ENCODE measurements at regions not wholly inside any gene's neighbourhood (a gene's known extent, or its start where the extent isn't known, plus 50 kb on each side); places are given as distances from the start of the nearest gene placed in this dataset.

DNA sequence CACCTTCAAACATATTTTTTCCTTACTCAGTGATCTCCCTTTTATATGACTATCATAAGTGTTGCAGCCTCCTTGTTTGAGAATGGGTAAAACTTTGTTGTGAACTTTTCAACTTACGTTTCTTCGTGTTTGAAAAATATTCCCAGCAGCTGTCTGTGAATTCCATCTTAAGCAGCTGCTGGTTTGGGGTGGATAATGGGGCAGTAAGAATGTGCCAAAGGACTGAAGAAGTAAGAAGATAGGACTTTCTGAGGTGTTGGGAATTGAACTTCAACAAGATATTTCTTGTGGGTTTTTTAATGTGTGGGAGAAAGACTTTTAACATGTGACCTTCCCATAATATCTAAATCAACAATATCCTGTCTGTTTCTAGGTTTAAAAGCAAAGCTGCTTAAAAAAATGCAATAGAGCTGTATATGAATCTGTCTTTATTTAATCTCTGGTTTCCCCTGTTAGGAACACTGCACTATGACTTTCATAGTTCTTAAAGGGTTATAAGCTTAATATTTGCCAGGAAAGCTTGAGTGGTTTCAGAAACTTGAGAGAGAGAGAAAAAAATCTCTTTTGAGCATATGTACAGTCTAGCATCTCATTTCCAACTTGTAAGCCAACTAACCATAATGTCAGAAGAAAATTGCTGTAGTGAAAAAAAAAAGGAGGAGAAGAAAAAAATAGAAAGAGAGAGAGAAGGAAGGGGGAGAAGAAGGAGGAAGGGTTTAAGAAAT is 1659.2 kb upstream of the FLRT2 start:
- TF ChIP-seq, protein P1, sequence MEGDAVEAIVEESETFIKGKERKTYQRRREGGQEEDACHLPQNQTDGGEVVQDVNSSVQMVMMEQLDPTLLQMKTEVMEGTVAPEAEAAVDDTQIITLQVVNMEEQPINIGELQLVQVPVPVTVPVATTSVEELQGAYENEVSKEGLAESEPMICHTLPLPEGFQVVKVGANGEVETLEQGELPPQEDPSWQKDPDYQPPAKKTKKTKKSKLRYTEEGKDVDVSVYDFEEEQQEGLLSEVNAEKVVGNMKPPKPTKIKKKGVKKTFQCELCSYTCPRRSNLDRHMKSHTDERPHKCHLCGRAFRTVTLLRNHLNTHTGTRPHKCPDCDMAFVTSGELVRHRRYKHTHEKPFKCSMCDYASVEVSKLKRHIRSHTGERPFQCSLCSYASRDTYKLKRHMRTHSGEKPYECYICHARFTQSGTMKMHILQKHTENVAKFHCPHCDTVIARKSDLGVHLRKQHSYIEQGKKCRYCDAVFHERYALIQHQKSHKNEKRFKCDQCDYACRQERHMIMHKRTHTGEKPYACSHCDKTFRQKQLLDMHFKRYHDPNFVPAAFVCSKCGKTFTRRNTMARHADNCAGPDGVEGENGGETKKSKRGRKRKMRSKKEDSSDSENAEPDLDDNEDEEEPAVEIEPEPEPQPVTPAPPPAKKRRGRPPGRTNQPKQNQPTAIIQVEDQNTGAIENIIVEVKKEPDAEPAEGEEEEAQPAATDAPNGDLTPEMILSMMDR (IDR thresholded peaks at IDR 0.05) = no peak
- TF ChIP-seq EP300 (IDR thresholded peaks at IDR 0.05) = no peak
- no peak for TF ChIP-seq POLR2A (IDR thresholded peaks at IDR 0.05)

All from upper lobe of left lung (tissue), 4 donors.